HG03442 (cell line): ENCODE measurements at regions not wholly inside any gene's neighbourhood (a gene's known extent, or its start where the extent isn't known, plus 50 kb on each side); places are given as distances from the start of the nearest gene placed in this dataset.

ENCODE experiments used
- ATAC-seq: cut with Tn5 transposase; IDR thresholded peaks from one replicate; pipeline ENCODE4 v1.9.1; 2021; ENCODE audit warnings: mild to moderate bottlenecking, moderate library complexity; ENCODE audit not compliant: unreplicated experiment

DNA sequence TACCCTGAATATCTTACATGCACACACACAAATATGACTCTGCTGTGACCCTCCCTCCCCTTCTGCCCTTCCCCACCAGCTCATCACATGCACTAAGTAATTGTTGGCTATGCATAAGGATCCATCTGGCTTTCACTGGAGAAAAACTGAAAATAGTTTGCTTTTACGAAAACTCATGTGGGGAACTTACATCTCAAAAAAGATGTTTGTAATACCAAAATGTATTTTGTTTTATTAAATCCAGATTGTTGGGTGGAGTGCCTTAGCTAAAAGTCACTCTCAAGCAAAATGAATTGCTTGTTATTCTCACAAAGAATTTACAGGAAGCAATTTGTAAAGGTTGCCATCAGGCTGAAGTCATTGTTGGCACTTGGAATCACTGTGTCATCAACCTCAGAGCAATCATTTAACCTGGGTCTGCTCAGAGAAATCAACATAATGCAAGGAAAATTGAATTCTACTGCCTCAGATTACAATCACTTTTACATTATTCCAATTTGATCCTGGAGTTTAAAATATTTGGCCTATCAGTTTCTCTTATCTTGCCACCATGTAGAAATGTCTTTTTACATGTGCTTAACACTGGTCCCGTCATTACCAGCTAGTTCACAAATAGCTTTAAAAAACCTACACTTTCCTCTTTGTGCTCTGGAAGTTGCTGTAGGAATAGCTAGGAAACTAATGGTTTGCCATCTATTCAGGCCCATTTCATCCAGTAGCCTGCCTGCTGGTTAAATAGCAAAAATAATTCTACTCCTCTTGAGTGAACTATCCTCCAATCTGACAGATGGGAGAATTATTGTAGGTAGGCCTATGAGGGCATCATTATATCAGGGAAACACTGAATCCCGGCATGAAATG lies 90.3 kb upstream of the TMEM17 start:
- ATAC-seq, result no peak

DNA sequence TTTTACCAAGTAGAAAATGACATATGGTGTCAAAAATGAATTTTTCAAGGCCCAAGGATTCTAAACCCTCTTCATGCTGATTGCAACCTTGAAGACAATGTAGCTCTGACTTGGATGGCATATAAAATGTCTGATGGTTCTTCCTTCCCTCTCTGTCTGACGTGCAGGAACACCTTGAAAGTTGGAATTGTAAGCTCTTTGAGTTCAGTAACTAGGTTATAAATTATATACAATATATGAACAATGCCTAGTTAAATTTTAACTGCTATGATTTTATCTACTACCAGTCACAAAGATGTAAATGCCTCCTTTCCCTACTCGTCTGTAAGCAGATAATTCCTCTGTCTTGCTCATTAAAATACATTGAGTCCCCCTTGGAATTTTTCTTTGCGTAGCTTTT lies 89.5 kb upstream of the TMEM17 start:
- no peak for ATAC-seq

DNA sequence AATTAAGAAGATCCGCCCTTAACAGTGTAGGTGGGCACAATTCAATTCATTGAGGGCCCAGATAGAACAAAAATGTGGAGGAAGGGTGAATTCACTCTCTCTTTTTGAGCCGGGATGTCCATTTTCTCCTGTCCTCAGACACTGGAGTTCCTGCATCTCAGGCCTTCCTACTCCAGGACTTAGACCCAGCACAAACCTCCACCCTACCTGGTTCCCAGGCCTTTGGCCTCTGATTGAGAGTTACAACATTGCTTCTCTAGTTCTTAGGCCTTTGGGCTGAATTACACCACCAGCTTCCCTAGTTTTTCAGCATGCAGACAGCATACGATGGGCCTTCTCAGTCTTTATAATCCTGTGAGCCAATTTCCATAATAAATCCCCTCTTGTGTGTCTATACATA lies 87.8 kb upstream of the TMEM17 start:
- no peak for ATAC-seq

DNA sequence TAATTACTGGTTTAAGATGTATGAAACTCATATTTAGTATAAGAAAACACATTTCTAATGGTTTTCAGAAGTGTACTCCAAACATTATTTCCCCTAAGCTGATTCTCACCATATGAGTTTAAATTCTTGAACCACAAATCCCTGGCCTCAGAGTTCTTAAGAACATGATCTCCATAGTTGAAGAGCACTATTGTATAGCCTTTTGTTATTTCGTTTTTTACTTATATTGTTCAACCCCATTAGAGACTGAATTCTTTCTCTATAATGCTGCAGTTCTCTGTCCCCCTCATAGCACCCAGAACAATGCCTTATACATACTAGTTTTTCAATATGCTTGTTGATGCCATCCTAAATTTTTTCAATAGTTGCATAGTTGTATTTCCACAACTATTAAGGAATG lies 85.5 kb upstream of the TMEM17 start:
- ATAC-seq, result no peak

DNA sequence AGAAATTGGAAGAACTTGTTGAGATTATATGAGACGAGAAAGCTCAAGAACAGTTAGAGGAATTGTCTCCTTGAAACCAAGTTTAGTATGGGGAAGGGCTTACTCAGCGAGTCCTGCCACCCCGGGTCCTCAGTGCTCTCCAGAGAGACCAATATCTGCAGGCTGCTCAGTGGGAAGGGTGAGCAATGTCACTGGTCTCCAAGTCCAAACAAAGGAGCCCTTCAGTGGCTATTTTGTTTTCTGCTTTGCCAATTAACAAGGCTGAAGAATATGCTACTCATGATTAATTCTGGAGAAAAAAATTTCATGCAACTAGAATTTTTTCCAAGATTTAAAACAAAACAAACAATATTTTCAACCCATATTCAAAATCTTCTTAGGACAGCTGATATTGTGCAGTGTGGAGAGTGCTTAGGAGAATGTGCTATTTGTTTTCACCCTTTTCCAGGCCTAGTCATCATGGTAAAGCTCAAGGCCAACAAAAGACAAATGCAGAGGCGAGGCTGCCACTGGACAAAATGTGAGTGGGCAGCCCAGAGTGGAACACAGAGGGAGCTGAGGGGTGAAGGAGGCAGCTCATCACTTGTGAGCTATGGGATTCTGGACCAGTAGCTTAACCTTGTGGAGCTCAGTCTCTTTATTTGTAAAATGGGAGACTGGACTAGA lies 83.8 kb upstream of the TMEM17 start:
- no peak for ATAC-seq

DNA sequence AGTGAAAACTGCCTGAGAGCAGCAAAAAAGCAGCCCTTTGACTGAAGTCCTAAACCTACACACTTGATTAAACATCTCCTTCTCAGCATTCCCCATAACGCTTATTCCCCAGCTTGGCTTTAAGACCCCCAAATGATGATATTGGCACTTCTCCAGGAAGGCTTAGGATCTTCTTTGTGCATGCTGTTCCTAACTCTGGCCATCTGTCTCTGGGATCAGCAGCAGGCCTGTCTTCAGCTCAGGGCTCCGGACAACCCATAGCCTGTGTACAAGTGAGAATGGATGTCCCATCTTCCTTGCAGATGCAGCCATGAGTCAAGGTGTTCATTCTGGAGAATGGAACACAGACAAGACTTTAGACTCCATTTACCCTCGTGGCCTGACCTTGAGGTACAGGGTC lies 81.6 kb upstream of the TMEM17 start:
- ATAC-seq, result no peak

DNA sequence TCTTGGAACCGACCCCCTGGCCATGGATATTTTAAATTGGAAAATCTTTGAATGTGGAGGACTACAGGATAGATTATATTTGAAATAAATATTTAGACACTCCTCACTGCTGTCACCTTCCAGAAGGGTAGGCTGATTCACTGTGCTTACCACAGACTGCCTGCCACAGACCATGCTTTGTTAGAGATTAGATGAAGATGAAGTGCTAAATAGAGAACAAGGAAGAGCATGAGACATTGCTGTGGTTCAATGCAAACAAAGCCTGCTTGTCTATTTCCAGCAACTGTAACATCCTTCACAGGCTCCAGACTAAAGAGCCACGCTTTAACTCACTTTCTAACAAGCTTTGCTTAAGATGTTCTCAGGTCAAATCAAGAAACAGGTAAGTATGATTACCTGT lies 81.0 kb upstream of the TMEM17 start:
- peak; percentile 67 for ATAC-seq

DNA sequence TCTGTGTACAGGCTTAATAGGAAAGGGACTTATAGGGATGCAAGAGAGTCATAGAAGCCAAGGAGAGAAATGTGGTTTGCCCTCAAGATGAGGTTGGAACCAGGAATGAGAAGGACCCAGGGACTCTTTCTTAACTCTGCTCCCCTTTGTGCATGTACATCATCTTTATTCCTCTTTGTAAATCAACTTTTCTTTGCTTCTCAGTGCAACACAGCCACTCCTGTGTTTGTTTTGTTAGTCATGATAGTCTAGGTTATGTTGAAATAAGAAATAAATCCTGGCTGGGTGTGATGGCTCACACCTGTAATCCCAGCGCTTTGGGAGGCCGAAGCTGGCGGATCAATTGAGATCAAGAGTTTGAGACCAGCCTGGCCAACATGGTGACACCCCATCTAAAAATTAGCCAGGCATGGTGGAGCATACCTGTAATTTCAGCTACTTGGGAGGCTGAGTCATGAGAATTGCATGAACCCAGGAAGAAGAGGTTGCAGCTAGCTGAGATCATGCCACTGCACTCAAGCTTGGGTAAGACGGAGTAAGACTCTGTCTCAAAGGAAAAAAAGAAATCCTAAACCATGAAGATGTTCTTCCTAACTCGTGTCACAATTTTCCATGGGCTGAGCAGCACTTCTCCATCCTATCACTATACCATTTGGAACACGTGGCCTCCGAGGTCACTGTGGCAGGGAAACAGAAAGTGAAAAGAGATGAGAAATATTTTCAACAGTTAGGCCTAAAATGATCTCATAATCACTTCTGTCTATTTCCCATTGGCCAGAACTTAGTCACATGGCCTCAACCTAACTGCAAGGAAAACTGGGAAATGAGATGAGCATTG lies 73.0 kb upstream of the TMEM17 start:
- no peak for ATAC-seq

DNA sequence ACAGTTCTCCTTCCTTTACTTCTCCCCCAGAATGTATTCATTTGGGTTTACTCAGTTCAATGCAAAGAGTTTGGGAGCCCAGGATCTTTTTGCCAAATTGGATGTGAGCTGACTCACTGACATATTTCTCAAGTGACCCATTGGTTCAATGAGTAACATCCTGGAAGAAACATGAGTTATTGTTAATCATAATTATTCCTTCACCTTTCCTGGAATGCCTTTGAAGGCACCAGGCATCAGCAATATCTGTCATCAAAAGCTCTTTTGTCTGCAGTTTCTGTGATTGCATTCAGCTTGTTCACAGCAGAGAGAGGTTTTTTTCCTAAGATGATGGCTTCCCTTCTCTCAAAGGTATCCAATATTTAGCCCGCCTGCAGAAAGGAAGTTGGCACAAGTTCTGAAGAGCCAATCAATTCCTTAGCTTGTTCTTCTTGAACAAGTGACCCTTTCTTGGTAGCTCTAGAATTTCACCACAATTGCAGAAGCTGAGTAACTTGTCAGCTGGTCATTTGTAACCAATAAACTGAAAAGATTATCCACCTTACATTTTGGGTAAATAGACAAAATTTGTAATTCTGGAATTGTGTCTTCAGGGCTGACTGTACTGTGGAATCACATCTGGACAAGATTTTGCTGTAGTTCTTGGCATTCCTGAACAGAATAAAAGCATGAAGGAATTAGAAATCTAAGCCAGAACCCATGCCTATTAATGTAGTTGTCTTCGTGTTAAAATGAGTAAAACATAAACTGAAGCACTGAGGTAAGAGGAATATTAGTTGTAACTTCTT lies 72.2 kb upstream of the TMEM17 start:
- ATAC-seq, result no peak

DNA sequence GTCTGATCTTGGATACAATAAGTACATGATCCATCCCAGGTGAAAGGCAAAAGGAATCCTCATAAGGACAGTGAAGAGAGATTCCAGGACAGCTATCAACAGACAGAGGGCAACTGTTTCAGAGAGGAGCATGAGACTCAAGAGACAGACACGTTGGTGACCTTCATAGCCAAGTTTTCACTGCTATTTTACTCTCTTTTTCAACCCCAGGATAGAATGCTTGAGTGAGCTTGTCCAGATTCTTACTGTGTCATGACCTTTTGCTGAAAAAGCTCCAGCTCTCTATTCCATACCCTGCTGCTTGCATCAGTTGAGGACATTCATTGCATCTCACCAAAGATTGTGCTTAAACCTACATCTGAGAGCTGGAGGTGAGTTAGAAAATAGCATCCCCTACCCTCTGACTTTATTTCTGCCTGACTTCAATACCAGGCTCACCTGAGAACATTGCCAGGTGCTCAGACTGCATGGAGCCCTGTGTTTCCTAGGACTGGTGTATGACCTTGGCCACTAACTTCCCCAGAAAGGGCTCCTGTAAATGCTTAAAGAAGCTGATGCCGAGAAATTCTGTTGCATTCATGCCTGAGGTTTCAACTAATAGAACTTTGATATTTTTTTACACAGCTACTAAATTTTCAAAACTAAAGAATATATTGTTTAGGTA lies 70.4 kb upstream of the TMEM17 start:
- ATAC-seq, result no peak

DNA sequence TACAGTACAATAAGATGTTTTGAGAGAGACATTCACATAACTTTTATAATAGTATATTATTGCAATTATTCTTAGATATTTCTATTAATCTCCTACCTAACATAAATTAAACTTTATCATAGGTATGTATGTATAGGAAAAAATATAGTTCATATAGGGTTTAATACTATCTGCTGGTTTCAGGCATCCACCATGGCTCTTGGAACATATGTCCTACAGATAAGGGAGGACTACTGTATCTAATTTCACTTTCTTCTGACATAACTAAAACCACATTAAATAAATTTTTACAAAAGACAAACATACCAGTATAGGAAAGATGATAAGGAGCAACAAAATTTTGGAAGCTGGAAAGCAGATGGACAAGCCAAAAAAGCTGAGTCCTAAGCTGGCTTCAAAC lies 67.9 kb upstream of the TMEM17 start:
- no peak for ATAC-seq

DNA sequence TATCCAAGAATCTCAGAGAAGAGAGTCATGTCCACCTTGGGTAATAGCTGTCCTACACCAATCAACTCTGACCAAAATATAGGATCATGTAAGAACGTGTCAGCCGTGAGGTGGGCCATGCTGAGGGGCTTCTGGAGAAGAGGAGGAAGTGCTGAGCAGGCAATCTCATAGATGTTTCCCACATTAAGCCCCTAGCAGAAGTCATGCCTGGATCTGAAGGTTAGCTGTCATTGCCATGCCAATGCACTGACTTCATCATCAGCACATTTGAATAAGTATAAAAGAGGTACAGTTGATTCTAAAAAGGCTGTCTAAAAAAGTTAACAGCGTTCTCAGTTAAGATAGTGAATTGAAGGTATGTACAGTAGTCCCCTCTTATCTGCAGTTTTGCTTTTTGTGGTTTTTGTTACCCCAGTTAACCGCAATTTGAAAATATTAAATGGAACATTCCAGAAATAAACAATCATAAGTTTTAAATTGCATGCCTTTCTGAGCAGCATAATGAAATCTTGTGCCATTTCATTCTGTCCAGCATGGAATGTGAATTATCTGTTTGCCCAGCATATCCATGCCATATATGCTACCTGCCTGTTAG lies 67.2 kb upstream of the TMEM17 start:
- no peak for ATAC-seq

DNA sequence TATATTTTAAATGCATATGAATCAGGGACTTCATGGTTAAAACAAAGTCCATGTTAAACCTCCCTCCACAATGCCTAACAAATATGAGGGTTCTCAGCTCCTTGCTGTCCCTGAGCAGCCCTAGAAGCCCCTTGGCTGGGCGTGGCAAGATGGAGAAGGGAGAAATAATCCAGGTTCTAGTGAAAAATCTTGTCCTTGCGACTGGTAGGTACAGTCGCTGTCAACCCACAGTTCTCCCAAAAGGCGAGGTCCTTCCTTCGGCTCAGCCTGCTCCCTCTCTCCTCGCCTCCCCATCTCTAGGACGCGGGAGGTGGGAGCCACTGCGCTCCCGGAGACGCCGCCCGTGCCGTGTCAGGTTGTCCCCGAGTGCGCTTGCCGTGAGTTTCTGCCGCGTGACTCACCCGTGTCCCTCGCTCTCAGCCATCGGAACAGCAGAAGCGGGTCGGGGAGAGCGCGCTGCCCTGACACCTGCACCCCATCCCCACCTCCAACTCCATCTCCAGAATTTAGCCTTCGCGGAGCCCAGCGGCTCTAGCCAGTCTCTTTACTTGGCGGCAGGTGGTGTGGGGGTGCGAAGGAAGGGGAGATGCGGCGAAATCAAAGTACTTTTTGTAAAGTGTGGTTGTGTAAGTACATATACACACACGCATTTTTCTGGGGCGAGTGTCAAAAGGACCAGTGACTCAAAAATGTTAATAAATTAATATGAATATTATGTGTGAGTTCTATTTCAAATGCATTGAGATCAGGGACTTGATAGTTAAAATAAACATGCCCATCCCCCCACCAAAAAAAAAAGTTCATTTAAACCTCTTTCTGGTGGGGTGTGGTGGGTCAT lies 65.1 kb upstream of the TMEM17 start:
- no peak for ATAC-seq

DNA sequence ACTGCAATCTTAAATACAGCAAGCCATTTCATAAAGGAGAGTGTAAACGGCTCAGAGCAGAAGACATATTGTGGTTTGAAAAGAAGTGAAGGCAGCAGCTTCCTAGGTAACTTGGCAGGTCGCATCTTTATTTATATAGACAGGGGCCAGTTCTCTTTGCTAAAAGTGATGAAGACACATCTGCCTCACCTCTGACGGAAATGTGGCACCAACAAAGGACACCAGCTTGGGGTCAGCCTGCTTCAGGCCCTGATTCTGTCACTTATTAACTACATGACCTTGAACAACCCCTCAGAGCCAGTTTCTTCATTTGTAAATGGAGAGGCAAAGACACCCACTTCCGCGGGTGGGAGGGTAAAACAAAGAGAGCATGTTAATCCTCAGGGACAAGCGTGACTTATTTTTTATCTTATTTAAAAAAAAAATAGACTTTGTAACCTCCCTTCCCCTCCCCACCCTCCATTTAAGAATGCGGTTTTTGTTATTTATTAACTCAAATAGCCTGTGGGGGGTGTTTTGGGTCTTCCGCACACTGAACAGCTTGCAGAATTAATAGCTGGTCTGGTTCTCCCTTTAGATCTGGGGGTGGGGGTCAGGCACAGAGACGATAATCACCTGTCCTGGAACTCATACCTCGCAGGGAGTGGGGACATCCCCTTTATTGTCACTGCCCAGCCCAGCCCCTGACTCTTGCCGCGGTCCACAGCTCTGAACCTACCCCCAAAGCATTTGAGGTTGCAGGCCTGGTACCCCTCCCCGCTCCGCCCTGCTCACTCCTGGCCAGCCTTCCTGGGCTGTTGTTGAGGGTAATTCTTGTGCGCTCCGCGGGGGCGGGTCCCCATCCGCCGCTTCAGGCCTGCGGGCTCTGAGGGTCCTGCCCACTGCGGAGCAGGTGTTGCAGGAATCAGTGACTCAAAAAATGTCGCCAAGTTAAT lies 64.2 kb upstream of the TMEM17 start:
- no peak for ATAC-seq

DNA sequence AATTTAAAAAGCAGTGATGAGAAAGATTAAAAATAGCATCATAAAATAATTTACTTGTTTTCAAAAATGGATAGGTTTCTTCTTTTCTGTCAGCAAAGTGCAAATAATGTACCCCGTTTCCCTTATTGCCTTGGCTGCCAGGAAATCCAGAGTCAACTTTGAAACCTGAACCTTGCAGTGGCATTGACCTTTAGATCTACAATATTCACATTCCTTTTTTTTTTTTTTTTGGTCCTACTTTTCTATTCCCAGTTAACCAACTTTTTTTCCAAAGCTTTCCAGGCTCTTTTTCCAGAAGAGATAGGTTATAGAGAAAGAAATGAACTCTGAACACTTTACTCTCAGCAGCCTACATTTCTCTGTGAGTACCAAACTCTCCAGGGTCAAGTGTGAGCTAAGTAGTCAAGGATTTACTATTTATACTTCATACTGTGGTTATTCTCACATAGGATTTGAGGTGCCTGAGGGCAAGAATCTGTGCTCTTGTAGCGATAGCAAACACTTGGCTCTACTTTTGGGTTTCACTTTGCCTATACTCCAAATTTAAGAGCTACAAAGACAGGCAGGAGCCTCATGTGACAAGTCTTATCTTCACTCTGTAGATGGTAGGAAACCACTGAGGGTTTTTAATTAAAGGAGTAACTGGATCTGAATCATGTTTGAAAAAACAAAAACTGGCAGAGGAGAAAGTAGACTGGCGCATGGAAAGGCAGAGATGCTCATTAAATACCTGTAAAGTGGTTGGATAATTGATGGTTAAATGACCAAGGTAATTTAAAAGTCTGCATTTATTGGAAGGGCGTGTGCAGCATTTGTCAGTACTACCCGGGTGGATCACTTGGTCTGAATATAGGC lies 63.2 kb upstream of the TMEM17 start:
- ATAC-seq, result no peak

DNA sequence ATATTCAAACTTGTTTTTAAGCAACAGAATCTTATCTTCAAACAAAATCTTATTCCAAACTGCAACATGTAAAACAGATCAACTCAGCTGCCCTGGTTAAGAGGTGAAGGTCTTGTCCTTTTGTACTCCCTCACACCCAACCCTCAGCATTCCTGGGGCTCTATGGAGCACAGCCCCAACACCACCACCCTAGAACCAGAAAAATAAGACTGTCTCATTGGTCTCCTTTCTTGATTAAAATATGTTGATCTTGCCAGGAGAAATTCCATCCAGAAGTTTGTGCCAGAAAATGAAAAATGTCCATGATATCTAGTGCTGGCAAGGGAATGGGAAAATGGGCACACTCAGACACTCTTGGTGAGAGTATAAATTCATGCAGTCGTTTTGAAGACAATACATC lies 62.1 kb upstream of the TMEM17 start:
- no peak for ATAC-seq

DNA sequence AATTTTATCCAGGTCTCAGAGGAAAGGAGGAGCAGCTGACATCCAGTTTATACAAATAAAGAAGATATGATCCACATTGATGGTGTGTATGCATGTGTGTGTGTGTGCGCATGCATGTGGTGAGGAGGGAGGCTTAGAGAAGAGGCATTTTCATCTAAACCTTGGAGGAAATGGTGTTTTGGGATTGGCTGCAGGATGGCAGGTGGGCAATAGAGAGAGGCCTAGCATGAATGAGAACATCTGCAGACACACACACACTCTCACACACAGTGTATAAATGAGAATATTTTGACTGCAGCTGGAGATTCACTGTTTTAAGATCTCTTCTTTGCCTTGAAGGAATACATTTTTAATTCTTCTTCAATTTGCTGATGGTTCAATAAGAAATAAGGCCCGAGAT lies 61.7 kb upstream of the TMEM17 start:
- ATAC-seq, result no peak
